IMR-90 (cell line): ENCODE measurements at regions not wholly inside any gene's neighbourhood (a gene's known extent, or its start where the extent isn't known, plus 50 kb on each side); places are given as distances from the start of the nearest gene placed in this dataset.
A peak's percentile ranks its signal among the peaks of the same experiment; 100 is the strongest.

Experiments used
- ATAC-seq: fragments of 200-7000 bp; cut with Tn5 transposase; 2 replicates; pipeline ENCODE4 v1.9.1; 2020; ENCODE audit warnings: low read depth, mild to moderate bottlenecking, moderate library complexity
- BruUV-seq: library from RNA; stranded (reverse); fragments of 400-500 nt; replicated peaks from 2 replicates; lab custom pipeline; 2021; lab: Mats Ljungman, UMichigan
- CTCF ChIA-PET: fragments of 300-600 bp; formaldehyde crosslinking; extraction: SDS; loops from one replicate; lab custom pipeline; 2021; ENCODE audit warnings: antibody characterized with exemption; lab: Yijun Ruan, JAX
- POLR2A ChIA-PET: fragments of 300-600 bp; sonication (Branson Sonifier 250); formaldehyde crosslinking; loops from one replicate; lab custom pipeline; 2022; ENCODE audit warnings: antibody characterized with exemption; ENCODE audit not compliant: unreplicated experiment; lab: Charles Lee
- DNase-seq: peaks from one replicate; pipeline ENCODE4 v3.0.0; 2013
- H2AFZ ChIP-seq: replicated peaks from 2 replicates; pipeline ENCODE3; 2013; ENCODE audit warnings: low read length, mild to moderate bottlenecking; ENCODE audit not compliant: poor library complexity
- H2AK5ac ChIP-seq: 2 replicates; pipeline ENCODE4 v1.6.1; 2013; ENCODE audit warnings: low read depth, low read length, inconsistent platforms
- H2AK9ac ChIP-seq: replicated peaks from 2 replicates; pipeline ENCODE3; 2013; ENCODE audit warnings: mild to moderate bottlenecking, low read depth, low read length, moderate library complexity; ENCODE audit not compliant: poor library complexity
- H2BK120ac ChIP-seq: 2 replicates; pipeline ENCODE4 v1.6.1; 2013; ENCODE audit warnings: low read depth, low read length, inconsistent platforms
- H2BK15ac ChIP-seq: 3 replicates; pipeline ENCODE4 v1.6.1; 2013; ENCODE audit warnings: low read depth, low read length, inconsistent platforms
- H2BK20ac ChIP-seq: 2 replicates; pipeline ENCODE4 v1.6.1; 2013; ENCODE audit warnings: low read depth, mild to moderate bottlenecking, inconsistent platforms, low read length, moderate library complexity
- H2BK5ac ChIP-seq: 2 replicates; pipeline ENCODE4 v1.6.1; 2013; ENCODE audit warnings: mild to moderate bottlenecking, low read depth, low read length, inconsistent platforms; ENCODE audit not compliant: poor library complexity, severe bottlenecking
- H3K14ac ChIP-seq: replicated peaks from 2 replicates; pipeline ENCODE4 v1.6.1; 2013; ENCODE audit warnings: low read depth, low read length, inconsistent platforms
- H3K18ac ChIP-seq: 2 replicates; pipeline ENCODE4 v1.6.1; 2013; ENCODE audit warnings: low read depth, low read length, control low read depth
- H3K23ac ChIP-seq: 2 replicates; pipeline ENCODE4 v1.6.1; 2013; ENCODE audit warnings: low read depth, low read length, inconsistent platforms
- H3K27ac ChIP-seq: 2 replicates; pipeline ENCODE4 v1.5.1; 2013; ENCODE audit warnings: mild to moderate bottlenecking, control low read depth, low read length; ENCODE audit not compliant: insufficient read depth
- H3K27me3 ChIP-seq: 2 replicates; pipeline ENCODE4 v1.6.1; 2013; ENCODE audit warnings: low read length; ENCODE audit not compliant: control insufficient read depth, insufficient read depth
- H3K36me3 ChIP-seq: 2 replicates; pipeline ENCODE4 v1.6.1; 2013; ENCODE audit warnings: low read length, mixed read lengths; ENCODE audit not compliant: control insufficient read depth, insufficient read depth
- H3K4ac ChIP-seq: 2 replicates; pipeline ENCODE4 v1.6.1; 2013; ENCODE audit warnings: low read depth, low read length, inconsistent platforms
- H3K4me1 ChIP-seq: 2 replicates; pipeline ENCODE4 v1.6.1; 2013; ENCODE audit warnings: low read length, mixed read lengths; ENCODE audit not compliant: control insufficient read depth, insufficient read depth
- H3K4me2 ChIP-seq: 2 replicates; pipeline ENCODE4 v1.6.1; 2013; ENCODE audit warnings: low read depth, mild to moderate bottlenecking, control low read depth, low read length, moderate library complexity
- H3K4me3 ChIP-seq: 2 replicates; pipeline ENCODE4 v1.5.1; 2013; ENCODE audit warnings: low read depth, mild to moderate bottlenecking, control low read depth, low read length, moderate library complexity; ENCODE audit not compliant: insufficient read depth
- H3K56ac ChIP-seq: 2 replicates; pipeline ENCODE4 v1.6.1; 2013; ENCODE audit warnings: low read length, inconsistent platforms; ENCODE audit not compliant: insufficient read depth; ENCODE audit errors: extremely low read depth
- H3K79me1 ChIP-seq, 2 experiments: 2 replicates each; pipeline ENCODE4 v1.6.1; 2013; ENCODE audit warnings: low read length in 2 of 2, inconsistent platforms in 1 of 2, low read depth in 1 of 2
- H3K9ac ChIP-seq: 2 replicates; pipeline ENCODE4 v1.6.1; 2013; ENCODE audit warnings: low read depth, low read length, control low read depth
- H3K9me1 ChIP-seq: 2 replicates; pipeline ENCODE4 v1.6.1; 2013; ENCODE audit warnings: low read length, inconsistent platforms; ENCODE audit not compliant: insufficient read depth
- H3K9me3 ChIP-seq: 2 replicates; pipeline ENCODE4 v1.6.1; 2013; ENCODE audit warnings: low read length; ENCODE audit not compliant: control insufficient read depth, insufficient read depth
- H4K20me1 ChIP-seq: 2 replicates; pipeline ENCODE4 v1.6.1; 2013; ENCODE audit warnings: low read length, inconsistent platforms; ENCODE audit not compliant: insufficient read depth
- H4K5ac ChIP-seq: 2 replicates; pipeline ENCODE4 v1.6.1; 2013; ENCODE audit warnings: mild to moderate bottlenecking, low read depth, low read length, control low read depth
- H4K8ac ChIP-seq, 2 experiments: 2 replicates each; pipeline ENCODE4 v1.6.1; 2013; ENCODE audit warnings: low read depth in 2 of 2, low read length in 2 of 2, control low read depth in 1 of 2, inconsistent platforms in 1 of 2
- H4K91ac ChIP-seq: 2 replicates; pipeline ENCODE4 v1.6.1; 2013; ENCODE audit warnings: low read depth, low read length, inconsistent platforms; ENCODE audit not compliant: insufficient read depth
- CTCF ChIP-seq: conservative IDR thresholded peaks from 2 replicates; pipeline ENCODE4 v1.5.1; 2012; ENCODE audit warnings: mild to moderate bottlenecking, low read depth, low read length, improper control_type of control experiment
- ELK1 ChIP-seq: fragments of 150-350 bp; IDR thresholded peaks from 2 replicates; pipeline ENCODE4 v1.6.1; 2016; ENCODE audit warnings: low read depth, mild to moderate bottlenecking, low read length, moderate library complexity, borderline replicate concordance
- WGBS, 2 experiments: methylation state at CpG; one replicate each; pipeline versions ENCODE4 v1.1.5 to v1.1.7; 2013; ENCODE audit warnings: missing lambda C conversion rate in 2 of 2; ENCODE audit not compliant: insufficient read length in 1 of 2; ENCODE audit errors: extremely low coverage in 2 of 2; 5-methylcytosine and 5-hydroxymethylcytosine counted together
- dilution Hi-C: fragments of 300-500 bp; cut with HindIII; formaldehyde crosslinking; loops from one replicate; pipeline ENCODE4 v1.14.3; 2018; ENCODE audit warnings: low sequenced_read_pairs; ENCODE audit not compliant: unreplicated experiment
- in situ Hi-C: fragments of 300-500 bp; cut with MboI; formaldehyde crosslinking; loops from 3 replicates; pipeline ENCODE4 v1.14.3; 2019; ENCODE audit warnings: low sequenced_read_pairs, inconsistent platforms, mixed read lengths
- intact Hi-C: fragments of 100-400 bp; cut with micrococcal nuclease; formaldehyde crosslinking; loops from 2 replicates; pipeline ENCODE4 v1.10.0; 2022

GRCh38 chrX:140034916-140035315 lies 69.6 kb upstream of the CXorf66 start:
- Histone ChIP-seq H3K27ac (no peak overlapping the region), H4K91ac (no peak overlapping the region), H3K4me1 (no peaks in the 10 kb centered on the region), H3K4ac (no peak overlapping the region), H3K4me2 (no peak overlapping the region), H3K4me3 (no peak overlapping the region), H3K9ac (no peak overlapping the region), H4K5ac (no peak overlapping the region), H2AK9ac (no peak overlapping the region), H2BK5ac (no peak overlapping the region), H3K27me3 (no peaks in the 10 kb centered on the region), H2BK20ac (no peak overlapping the region), H2BK15ac (no peak overlapping the region), H3K79me1 (no peaks in the 10 kb centered on the region), H3K23ac (no peak overlapping the region), H3K14ac (no peak overlapping the region), H3K9me1 (no peaks in the 10 kb centered on the region), H4K8ac (no peak overlapping the region), H2BK120ac (no peak overlapping the region), H3K9me3 (no peaks in the 10 kb centered on the region), H3K36me3 (no peaks in the 10 kb centered on the region), H3K56ac (no peak overlapping the region), H2AFZ (no peak overlapping the region), H3K18ac (no peak overlapping the region), H2AK5ac (no peak overlapping the region), H4K20me1 (no peaks in the 10 kb centered on the region)
- ChIA-PET POLR2A (no interaction called here), CTCF (no interaction called here)
- DNase-seq, result no peak
- no peak for ATAC-seq
- TF ChIP-seq ELK1 (no peak), CTCF (peak; percentile 28; the same call in 1 of the 2 replicates)
- in situ Hi-C loops, result no loop called here
- no CpG with 5 or more reads among the region's 4 CpGs for WGBS, 2 experiments
- dilution Hi-C loops, result no loop called here
- intact Hi-C loops, result no loop called here
- no TSS peak for BruUV-seq
